AG04450 (cell line): ENCODE measurements at regions not wholly inside any gene's neighbourhood (a gene's known extent, or its start where the extent isn't known, plus 50 kb on each side); places are given as distances from the start of the nearest gene placed in this dataset.

Experiments
- CTCF ChIA-PET: fragments of 300-600, 350-600 bp; formaldehyde crosslinking; extraction: SDS; loops from one replicate; lab custom pipeline; 2022; ENCODE audit warnings: antibody characterized with exemption, inconsistent platforms; lab: Charles Lee
- POLR2A ChIA-PET: fragments of 350-600 bp; formaldehyde crosslinking; extraction: SDS; loops from one replicate; lab custom pipeline; 2021; ENCODE audit warnings: antibody characterized with exemption, inconsistent platforms; lab: Yijun Ruan, JAX
- DNase-seq: peaks from one replicate; pipeline ENCODE4 v3.0.0-alpha.2; 2011; ENCODE audit warnings: low read depth, low spot score
- H3K27ac ChIP-seq: one replicate; pipeline ENCODE4 v1.5.1; 2012; ENCODE audit warnings: low read depth, low read length, control low read depth
- H3K27me3 ChIP-seq: one replicate; pipeline ENCODE4 v1.6.0; 2012; ENCODE audit warnings: low read length; ENCODE audit not compliant: control insufficient read depth, insufficient read depth
- H3K4me3 ChIP-seq: 2 replicates; pipeline ENCODE4 v1.5.1; 2011; ENCODE audit warnings: mild to moderate bottlenecking, low read depth, low read length, control low read depth
- H3K9me3 ChIP-seq: 2 replicates; pipeline ENCODE4 v1.5.1; 2012; ENCODE audit warnings: low read length; ENCODE audit not compliant: control insufficient read depth, insufficient read depth
- CTCF ChIP-seq: IDR thresholded peaks from 2 replicates; pipeline ENCODE4 v1.5.1; 2011; ENCODE audit warnings: low read depth, low read length, control low read depth, inconsistent platforms

GRCh38 chr2:35374845-35375244, 980.7 kb upstream of the CRIM1 start:
- Histone ChIP-seq H3K4me3 (no peak overlapping the region), H3K9me3 (no peaks in the 10 kb centered on the region; the same call in none of the 2 replicates), H3K27ac (no peak overlapping the region), H3K27me3 (no peaks in the 10 kb centered on the region)
- DNase-seq, result no peak
- ChIA-PET CTCF (no interaction called here), POLR2A (no interaction called here)
- TF ChIP-seq CTCF, result no peak

GRCh38 chr2:35365859-35366258, 989.7 kb upstream of the CRIM1 start:
- H3K4me3 ChIP-seq, result no peak overlapping the region
- H3K9me3 ChIP-seq, result peaks cover 3% of the 10 kb centered on the region; the same call in 1 of the 2 replicates
- H3K27me3 ChIP-seq, result no peaks in the 10 kb centered on the region
- no peak for DNase-seq
- no peak overlapping the region for H3K27ac ChIP-seq
- CTCF ChIA-PET, result no interaction called here
- POLR2A ChIA-PET, result no interaction called here
- TF ChIP-seq CTCF, result no peak

- peaks cover 19% of the 10 kb centered on the region for H3K9me3 ChIP-seq
- ChIA-PET POLR2A (no interaction called here), CTCF (no interaction called here)
- H3K27ac ChIP-seq, result no peak overlapping the region
- no peak for TF ChIP-seq CTCF
- DNase-seq, result no peak
- H3K4me3 ChIP-seq, result no peak overlapping the region
- no peaks in the 10 kb centered on the region for H3K27me3 ChIP-seq
Measured at GRCh38 chr2:35356332-35356731, 999.2 kb upstream of the CRIM1 start.

- no peak overlapping the region for H3K4me3 ChIP-seq
- DNase-seq, result no peak
- no peak overlapping the region for H3K27ac ChIP-seq
- peaks cover 19% of the 10 kb centered on the region for H3K9me3 ChIP-seq
- no peak for TF ChIP-seq CTCF
- POLR2A ChIA-PET, result no interaction called here
- CTCF ChIA-PET, result no interaction called here
- no peaks in the 10 kb centered on the region for H3K27me3 ChIP-seq
Measured at GRCh38 chr2:35355056-35355455, 1000.5 kb upstream of the CRIM1 start.

- ChIA-PET POLR2A (no interaction called here), CTCF (no interaction called here)
- H3K9me3 ChIP-seq, result peaks cover 15% of the 10 kb centered on the region
- no peaks in the 10 kb centered on the region for H3K27me3 ChIP-seq
- no peak overlapping the region for H3K27ac ChIP-seq
- no peak for DNase-seq
- H3K4me3 ChIP-seq, result no peak overlapping the region
- TF ChIP-seq CTCF, result no peak
Measured at GRCh38 chr2:35347561-35347960, 1008.0 kb upstream of the CRIM1 start.
